ENCODE measurements at regions not wholly inside any gene's neighbourhood (a gene's known extent, or its start where the extent isn't known, plus 50 kb on each side); places are given as distances from the start of the nearest gene placed in this dataset.

GRCh38 chr12:78406828-78407227, 457.7 kb upstream of the SYT1 start:
- DNase-seq (ENCODE audit: low spot score), result no peak

- DNase-seq (ENCODE audit: low spot score), result no peak
Measured at GRCh38 chr12:78407722-78408121, 456.9 kb upstream of the SYT1 start.

- DNase-seq (ENCODE audit: low spot score), result no peak
Measured at GRCh38 chr12:78414071-78414470, 450.5 kb upstream of the SYT1 start.

- no peak for DNase-seq (ENCODE audit: low spot score)
Measured at GRCh38 chr12:78418919-78419318, 445.7 kb upstream of the SYT1 start.

GRCh38 chr12:78419513-78419912, 445.1 kb upstream of the SYT1 start:
- DNase-seq (ENCODE audit: low spot score), result no peak

GRCh38 chr12:78420991-78421390, 443.6 kb upstream of the SYT1 start:
- DNase-seq (ENCODE audit: low spot score), result no peak

- DNase-seq (ENCODE audit: low spot score), result no peak
Measured at GRCh38 chr12:78430551-78430950, 434.0 kb upstream of the SYT1 start.

GRCh38 chr12:78431931-78432330, 432.6 kb upstream of the SYT1 start:
- DNase-seq (ENCODE audit: low spot score), result no peak

- DNase-seq (ENCODE audit: low spot score), result no peak
Measured at GRCh38 chr12:78439666-78440065, 424.9 kb upstream of the SYT1 start.

GRCh38 chr12:78441737-78442453, 422.7 kb upstream of the SYT1 start:
- no peak for DNase-seq (ENCODE audit: low spot score)

GRCh38 chr12:78442454-78442801, 422.1 kb upstream of the SYT1 start:
- no peak for DNase-seq (ENCODE audit: low spot score)

- no peak for DNase-seq (ENCODE audit: low spot score)
Measured at GRCh38 chr12:78446555-78446954, 418.0 kb upstream of the SYT1 start.

GRCh38 chr12:78447373-78447772, 417.2 kb upstream of the SYT1 start:
- no peak for DNase-seq (ENCODE audit: low spot score)

- DNase-seq (ENCODE audit: low spot score), result no peak
Measured at GRCh38 chr12:78448692-78449091, 415.9 kb upstream of the SYT1 start.

- no peak for DNase-seq (ENCODE audit: low spot score)
Measured at GRCh38 chr12:78455991-78456390, 408.6 kb upstream of the SYT1 start.

GRCh38 chr12:78457938-78458337, 406.6 kb upstream of the SYT1 start:
- DNase-seq (ENCODE audit: low spot score), result no peak

- DNase-seq (ENCODE audit: low spot score), result peak; percentile 2
Measured at GRCh38 chr12:78470354-78471195, 394.0 kb upstream of the SYT1 start.

GRCh38 chr12:78473136-78473535, 391.4 kb upstream of the SYT1 start:
- DNase-seq (ENCODE audit: low spot score), result no peak

GRCh38 chr12:78473561-78473960, 391.0 kb upstream of the SYT1 start:
- no peak for DNase-seq (ENCODE audit: low spot score)

- DNase-seq (ENCODE audit: low spot score), result no peak
Measured at GRCh38 chr12:78483767-78484315, 380.7 kb upstream of the SYT1 start.

- DNase-seq (ENCODE audit: low spot score), result no peak
Measured at GRCh38 chr12:78489990-78490389, 374.6 kb upstream of the SYT1 start.

GRCh38 chr12:78490861-78491260, 373.7 kb upstream of the SYT1 start:
- DNase-seq (ENCODE audit: low spot score), result no peak

- peak; percentile 1 for DNase-seq (ENCODE audit: low spot score)
Measured at GRCh38 chr12:78494911-78495310, 369.7 kb upstream of the SYT1 start.

Data from hepatic stellate cell (primary cell).